ENCODE measurements at regions not wholly inside any gene's neighbourhood (a gene's known extent, or its start where the extent isn't known, plus 50 kb on each side); places are given as distances from the start of the nearest gene placed in this dataset.
"Not testable (repeated sequence)": the region's sequence is repeated elsewhere in the genome, so short reads cannot be mapped to it uniquely, and the experiment has no call there.

- DNase-seq (ENCODE audit: extremely low spot score): no peak
- POLR2A ChIA-PET: no interaction called here
- no peak for TF ChIP-seq TARDBP (IDR thresholded peaks at IDR 0.05)
- no peak for TF ChIP-seq LEF1 (IDR thresholded peaks at IDR 0.05; ENCODE audit: borderline replicate concordance)
- no peak for TF ChIP-seq ELF4 (IDR thresholded peaks at IDR 0.05)
- TF ChIP-seq ARNT (IDR thresholded peaks at IDR 0.05): no peak
- no peak for TF ChIP-seq FOXM1 (IDR thresholded peaks at IDR 0.05; ENCODE audit: borderline replicate concordance)
- no peak for TF ChIP-seq L3MBTL2 (conservative IDR thresholded peaks at IDR 0.05)
- TF ChIP-seq SUZ12 (IDR thresholded peaks at IDR 0.05): no peak
- TF ChIP-seq PKNOX1 (IDR thresholded peaks at IDR 0.05): no peak
- no peak for TF ChIP-seq CTBP1 (IDR thresholded peaks at IDR 0.05; ENCODE audit: borderline replicate concordance)
- TF ChIP-seq FOXK2 (IDR thresholded peaks at IDR 0.05): no peak
- no peak for TF ChIP-seq NFRKB (IDR thresholded peaks at IDR 0.05)
- TF ChIP-seq SP1 (IDR thresholded peaks at IDR 0.05): no peak
- CTCF ChIA-PET: interaction anchor here (0.6 kb wide), 1 partner anchor 311 kb away, joined by 3 read pairs; no protein-coding TSS in a partner anchor
Observed at GRCh38 chr10:42421812-42422211, 216.6 kb downstream of the ZNF33B start.

- ChIA-PET POLR2A (no interaction called here), CTCF (no interaction called here)
- DNase-seq (ENCODE audit: extremely low spot score): no peak
- TF ChIP-seq ELF4 (IDR thresholded peaks at IDR 0.05): no peak
- no peak for TF ChIP-seq HDGF (IDR thresholded peaks at IDR 0.05; ENCODE audit: borderline replicate concordance)
Observed at GRCh38 chr10:42419789-42420188, 218.6 kb downstream of the ZNF33B start.

- TF ChIP-seq TARDBP (IDR thresholded peaks at IDR 0.05): no peak
- no peak for TF ChIP-seq BHLHE40 (IDR thresholded peaks at IDR 0.05; ENCODE audit: borderline replicate concordance)
- no peak for TF ChIP-seq SP1 (IDR thresholded peaks at IDR 0.05)
- no peak for TF ChIP-seq PKNOX1 (IDR thresholded peaks at IDR 0.05)
- TF ChIP-seq SUZ12 (IDR thresholded peaks at IDR 0.05): no peak
- no peak for TF ChIP-seq ZNF384 (IDR thresholded peaks at IDR 0.05)
- no peak for TF ChIP-seq NFRKB (IDR thresholded peaks at IDR 0.05)
- no peak for DNase-seq (ENCODE audit: extremely low spot score)
- CTCF ChIA-PET: no interaction called here
- POLR2A ChIA-PET: no interaction called here
Observed at GRCh38 chr10:42380926-42381547, 257.3 kb downstream of the ZNF33B start.

- ChIA-PET POLR2A (no interaction called here), CTCF (no interaction called here)
- peak; percentile 8 for DNase-seq (ENCODE audit: extremely low spot score)
- TF ChIP-seq NFRKB (IDR thresholded peaks at IDR 0.05) (no peak), FOXK2 (IDR thresholded peaks at IDR 0.05) (no peak), PKNOX1 (IDR thresholded peaks at IDR 0.05) (peak; percentile 80), BHLHE40 (IDR thresholded peaks at IDR 0.05; ENCODE audit: borderline replicate concordance) (no peak), FOXA1 (IDR thresholded peaks at IDR 0.05) (no peak)
Observed at GRCh38 chr10:42367532-42368230, 270.7 kb downstream of the ZNF33B start.

GRCh38 chr10:42351745-42352144 is 286.6 kb downstream of the ZNF33B start:
- POLR2A ChIA-PET: no interaction called here
- CTCF ChIA-PET: no interaction called here
- no peak for TF ChIP-seq NFRKB (IDR thresholded peaks at IDR 0.05)
- no peak for TF ChIP-seq BHLHE40 (IDR thresholded peaks at IDR 0.05; ENCODE audit: borderline replicate concordance)
- TF ChIP-seq TARDBP (IDR thresholded peaks at IDR 0.05): no peak
- no peak for TF ChIP-seq SP1 (IDR thresholded peaks at IDR 0.05)
- no peak for TF ChIP-seq HDGF (IDR thresholded peaks at IDR 0.05; ENCODE audit: borderline replicate concordance)
- no peak for TF ChIP-seq SUZ12 (IDR thresholded peaks at IDR 0.05)
- TF ChIP-seq FOXA1 (IDR thresholded peaks at IDR 0.05): no peak
- TF ChIP-seq L3MBTL2 (conservative IDR thresholded peaks at IDR 0.05): no peak
- no peak for TF ChIP-seq FOXK2 (IDR thresholded peaks at IDR 0.05)
- TF ChIP-seq LEF1 (IDR thresholded peaks at IDR 0.05; ENCODE audit: borderline replicate concordance): no peak
- TF ChIP-seq ARNT (IDR thresholded peaks at IDR 0.05): no peak
- no peak for TF ChIP-seq PKNOX1 (IDR thresholded peaks at IDR 0.05)
- no peak for TF ChIP-seq ZNF384 (IDR thresholded peaks at IDR 0.05)
- no peak for TF ChIP-seq ELF4 (IDR thresholded peaks at IDR 0.05)
- no peak for TF ChIP-seq CTBP1 (IDR thresholded peaks at IDR 0.05; ENCODE audit: borderline replicate concordance)
- no peak for TF ChIP-seq FOXM1 (IDR thresholded peaks at IDR 0.05; ENCODE audit: borderline replicate concordance)
- no peak for DNase-seq (ENCODE audit: extremely low spot score)

GRCh38 chr10:42336593-42337337 is 301.6 kb downstream of the ZNF33B start:
- POLR2A ChIA-PET; DNase-seq (ENCODE audit: extremely low spot score); CTCF ChIA-PET: not testable (repeated sequence)

GRCh38 chr10:42335653-42336296 is 302.6 kb downstream of the ZNF33B start:
- POLR2A ChIA-PET; DNase-seq (ENCODE audit: extremely low spot score); CTCF ChIA-PET: not testable (repeated sequence)
